ENCODE measurements at regions not wholly inside any gene's neighbourhood (a gene's known extent, or its start where the extent isn't known, plus 50 kb on each side); places are given as distances from the start of the nearest gene placed in this dataset.

- Histone ChIP-seq H3K27ac (no peak overlapping the region), H3K27me3 (no peaks in the 10 kb centered on the region), H3K4me3 (no peak overlapping the region), H3K4me1 (no peaks in the 10 kb centered on the region), H3K36me3 (replicated peaks in 1 of 2; ENCODE audit: insufficient read depth in 1 of 2, low read depth in 2 of 2) (no peaks in the 10 kb centered on the region), H3K9me3 (no peaks in the 10 kb centered on the region)
- intact Hi-C loops (cut with DNase I), result no loop called here
- no peak for DNase-seq
- ATAC-seq, result no peak
- no peak for TF ChIP-seq POLR2A (IDR thresholded peaks at IDR 0.05)
- TF ChIP-seq CTCF (IDR thresholded peaks at IDR 0.05), result no peak
- 63 to 77% methylated on average over 8 of the region's 8 CpGs for WGBS, 2 donors
Measured at GRCh38 chr4:147039976-147040575, 94.4 kb upstream of the TTC29 start.

GRCh38 chr4:147040874-147041273 lies 95.2 kb upstream of the TTC29 start:
- intact Hi-C loops (cut with DNase I), result no loop called here
- TF ChIP-seq POLR2A (IDR thresholded peaks at IDR 0.05) (no peak), CTCF (IDR thresholded peaks at IDR 0.05) (no peak)

GRCh38 chr4:147041376-147041775 lies 95.7 kb upstream of the TTC29 start:
- no peaks in the 10 kb centered on the region for H3K4me1 ChIP-seq
- ATAC-seq (no peak), DNase-seq (no peak)
- no peak for TF ChIP-seq POLR2A (IDR thresholded peaks at IDR 0.05)
- TF ChIP-seq CTCF (IDR thresholded peaks at IDR 0.05), result no peak
- no peak overlapping the region for H3K4me3 ChIP-seq
- H3K27ac ChIP-seq, result no peak overlapping the region
- WGBS, 2 donors, result 49 to 50% methylated on average over 4 of the region's 4 CpGs
- no peaks in the 10 kb centered on the region for H3K9me3 ChIP-seq
- no peaks in the 10 kb centered on the region for H3K36me3 ChIP-seq (replicated peaks in 1 of 2; ENCODE audit: insufficient read depth in 1 of 2, low read depth in 2 of 2)
- no peaks in the 10 kb centered on the region for H3K27me3 ChIP-seq
- intact Hi-C loops (cut with DNase I), result no loop called here

More at GRCh38 chr4:147040874-147041273, 95.2 kb upstream of the TTC29 start:
- no peaks in the 10 kb centered on the region for H3K9me3 ChIP-seq
- no peak overlapping the region for H3K4me3 ChIP-seq
- no peak overlapping the region for H3K27ac ChIP-seq
- H3K4me1 ChIP-seq, result no peaks in the 10 kb centered on the region
- no peaks in the 10 kb centered on the region for H3K36me3 ChIP-seq (replicated peaks in 1 of 2; ENCODE audit: insufficient read depth in 1 of 2, low read depth in 2 of 2)
- WGBS, 2 donors, result 84% methylated on average over 3 of the region's 3 CpGs
- H3K27me3 ChIP-seq, result no peaks in the 10 kb centered on the region
- DNase-seq (no peak), ATAC-seq (no peak)

GRCh38 chr4:147042046-147042445 lies 96.4 kb upstream of the TTC29 start:
- Histone ChIP-seq H3K27ac (no peak overlapping the region), H3K4me1 (no peaks in the 10 kb centered on the region), H3K36me3 (replicated peaks in 1 of 2; ENCODE audit: insufficient read depth in 1 of 2, low read depth in 2 of 2) (no peaks in the 10 kb centered on the region), H3K4me3 (no peak overlapping the region), H3K9me3 (no peaks in the 10 kb centered on the region), H3K27me3 (no peaks in the 10 kb centered on the region)
- DNase-seq (no peak), ATAC-seq (no peak)
- TF ChIP-seq POLR2A (IDR thresholded peaks at IDR 0.05) (no peak), CTCF (IDR thresholded peaks at IDR 0.05) (no peak)
- 59 to 65% methylated on average over 1 of the region's 1 CpG for WGBS, 2 donors
- intact Hi-C loops (cut with DNase I), result no loop called here

GRCh38 chr4:147044241-147044640 lies 98.6 kb upstream of the TTC29 start:
- H3K36me3 ChIP-seq (replicated peaks in 1 of 2; ENCODE audit: insufficient read depth in 1 of 2, low read depth in 2 of 2), result no peaks in the 10 kb centered on the region
- intact Hi-C loops (cut with DNase I), result no loop called here
- DNase-seq (no peak), ATAC-seq (no peak)
- H3K27me3 ChIP-seq, result no peaks in the 10 kb centered on the region
- no peak overlapping the region for H3K27ac ChIP-seq
- H3K4me3 ChIP-seq, result no peak overlapping the region
- H3K4me1 ChIP-seq, result no peaks in the 10 kb centered on the region
- no peaks in the 10 kb centered on the region for H3K9me3 ChIP-seq
- no peak for TF ChIP-seq CTCF (IDR thresholded peaks at IDR 0.05)
- TF ChIP-seq POLR2A (IDR thresholded peaks at IDR 0.05), result no peak
- WGBS, 2 donors, result 9 to 15% methylated on average over 4 of the region's 4 CpGs
